ENCODE measurements at regions not wholly inside any gene's neighbourhood (a gene's known extent, or its start where the extent isn't known, plus 50 kb on each side); places are given as distances from the start of the nearest gene placed in this dataset.

GRCh38 chr18:44624052-44624451, 56.6 kb upstream of the SETBP1 start:
- H3K27me3 ChIP-seq (ENCODE audit: insufficient read depth, poor library complexity, severe bottlenecking): no peaks in the 10 kb centered on the region
- no peak for TF ChIP-seq CTCF (IDR thresholded peaks at IDR 0.05; ENCODE audit: insufficient read depth, low read length)
- no peak for TF ChIP-seq REST (IDR thresholded peaks at IDR 0.05; ENCODE audit: insufficient replicate concordance, low read depth)
- no peak for TF ChIP-seq GABPA (IDR thresholded peaks at IDR 0.05; ENCODE audit: low read depth)
- no peak for DNase-seq (ENCODE audit: low read depth in 1 of 2, low spot score in 1 of 2)
- no peak overlapping the region for H3K27ac ChIP-seq (replicated peaks)
- H3K4me3 ChIP-seq (replicated peaks; ENCODE audit: insufficient read depth, low read length): no peak overlapping the region

- no peak overlapping the region for H3K4me3 ChIP-seq (replicated peaks; ENCODE audit: insufficient read depth, low read length)
- TF ChIP-seq GABPA (IDR thresholded peaks at IDR 0.05; ENCODE audit: low read depth) (no peak), CTCF (IDR thresholded peaks at IDR 0.05; ENCODE audit: insufficient read depth, low read length) (no peak), REST (IDR thresholded peaks at IDR 0.05; ENCODE audit: insufficient replicate concordance, low read depth) (no peak), SPI1 (IDR thresholded peaks at IDR 0.05; ENCODE audit: borderline replicate concordance, low read depth) (no peak), POLR2AphosphoS5 (IDR thresholded peaks at IDR 0.05; ENCODE audit: low read depth) (no peak)
- no peak for DNase-seq (ENCODE audit: low read depth in 1 of 2, low spot score in 1 of 2)
- H3K27me3 ChIP-seq (ENCODE audit: insufficient read depth, poor library complexity, severe bottlenecking): no peaks in the 10 kb centered on the region
- H3K27ac ChIP-seq (replicated peaks): no peak overlapping the region
Measured at GRCh38 chr18:44625386-44625785, 55.3 kb upstream of the SETBP1 start.

DNA sequence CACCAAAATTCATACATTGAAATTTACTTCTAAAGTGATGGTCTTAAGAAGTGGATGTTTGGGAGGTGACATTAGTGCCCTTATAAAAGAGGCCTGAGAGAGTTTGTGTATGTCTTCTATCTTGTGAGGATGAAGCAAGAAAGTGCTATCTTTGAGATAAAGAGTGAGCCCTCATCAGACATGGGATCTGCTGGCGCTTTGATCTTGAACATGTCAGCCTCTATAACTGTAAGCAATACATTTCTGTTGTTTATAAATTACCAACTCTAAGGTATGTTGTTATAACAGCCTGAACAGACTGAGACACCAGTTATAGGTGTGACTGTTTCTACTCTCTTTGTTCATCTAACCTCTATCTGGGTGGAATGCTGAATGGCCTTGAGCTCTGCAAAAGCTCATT, 54.5 kb upstream of the SETBP1 start:
- Histone ChIP-seq H3K4me3 (replicated peaks; ENCODE audit: insufficient read depth, low read length) (no peak overlapping the region), H3K27ac (replicated peaks) (no peak overlapping the region), H3K27me3 (ENCODE audit: insufficient read depth, poor library complexity, severe bottlenecking) (no peaks in the 10 kb centered on the region)
- DNase-seq (ENCODE audit: low read depth in 1 of 2, low spot score in 1 of 2): no peak
- TF ChIP-seq GABPA (IDR thresholded peaks at IDR 0.05; ENCODE audit: low read depth) (no peak), CTCF (IDR thresholded peaks at IDR 0.05; ENCODE audit: insufficient read depth, low read length) (no peak), REST (IDR thresholded peaks at IDR 0.05; ENCODE audit: insufficient replicate concordance, low read depth) (no peak), POLR2AphosphoS5 (IDR thresholded peaks at IDR 0.05; ENCODE audit: low read depth) (no peak), SPI1 (IDR thresholded peaks at IDR 0.05; ENCODE audit: borderline replicate concordance, low read depth) (no peak)

Data from HL-60 (cell line).